Rectal smooth muscle tissue (tissue), 1 donor: ENCODE measurements at regions not wholly inside any gene's neighbourhood (a gene's known extent, or its start where the extent isn't known, plus 50 kb on each side); places are given as distances from the start of the nearest gene placed in this dataset.

ENCODE experiments used
- H3K27ac ChIP-seq: one replicate; pipeline ENCODE4 v1.7.0; 2013; ENCODE audit warnings: low read depth, low read length, inconsistent platforms
- H3K27me3 ChIP-seq: one replicate; pipeline ENCODE4 v1.7.0; 2013; ENCODE audit warnings: low read length; ENCODE audit not compliant: control insufficient read depth, insufficient read depth
- H3K36me3 ChIP-seq: one replicate; pipeline ENCODE4 v1.7.0; 2013; ENCODE audit warnings: low read length; ENCODE audit not compliant: control insufficient read depth, insufficient read depth
- H3K4me1 ChIP-seq: one replicate; pipeline ENCODE4 v1.7.0; 2013; ENCODE audit warnings: low read length; ENCODE audit not compliant: control insufficient read depth, insufficient read depth
- H3K4me3 ChIP-seq: one replicate; pipeline ENCODE4 v1.7.0; 2013; ENCODE audit warnings: low read length
- H3K9ac ChIP-seq: one replicate; pipeline ENCODE4 v1.7.0; 2013; ENCODE audit warnings: low read length

GRCh38 chr10:124229201-124229988, 136.0 kb upstream of the CHST15 start:
- no peak overlapping the region for H3K27ac ChIP-seq
- H3K4me1 ChIP-seq = peaks cover 5% of the 10 kb centered on the region
- no peak overlapping the region for H3K4me3 ChIP-seq
- H3K9ac ChIP-seq = no peak overlapping the region
- no peaks in the 10 kb centered on the region for H3K27me3 ChIP-seq
- H3K36me3 ChIP-seq = no peaks in the 10 kb centered on the region

GRCh38 chr10:124228471-124228870, 135.1 kb upstream of the CHST15 start:
- peaks cover 5% of the 10 kb centered on the region for H3K4me1 ChIP-seq
- no peak overlapping the region for H3K4me3 ChIP-seq
- no peak overlapping the region for H3K27ac ChIP-seq
- no peaks in the 10 kb centered on the region for H3K36me3 ChIP-seq
- no peaks in the 10 kb centered on the region for H3K27me3 ChIP-seq
- H3K9ac ChIP-seq = no peak overlapping the region

- Histone ChIP-seq H3K27ac (no peak overlapping the region), H3K36me3 (no peaks in the 10 kb centered on the region), H3K4me1 (peaks cover 5% of the 10 kb centered on the region), H3K9ac (no peak overlapping the region), H3K27me3 (no peaks in the 10 kb centered on the region), H3K4me3 (no peak overlapping the region)
These were observed 134.6 kb upstream of the CHST15 start for GRCh38 chr10:124227988-124228387.

GRCh38 chr10:124227055-124227975, 133.9 kb upstream of the CHST15 start:
- Histone ChIP-seq H3K27me3 (no peaks in the 10 kb centered on the region), H3K4me1 (peaks cover 5% of the 10 kb centered on the region), H3K4me3 (no peak overlapping the region), H3K27ac (no peak overlapping the region), H3K36me3 (no peaks in the 10 kb centered on the region), H3K9ac (no peak overlapping the region)

- no peaks in the 10 kb centered on the region for H3K27me3 ChIP-seq
- H3K4me3 ChIP-seq = no peak overlapping the region
- no peak overlapping the region for H3K9ac ChIP-seq
- H3K36me3 ChIP-seq = no peaks in the 10 kb centered on the region
- peaks cover 5% of the 10 kb centered on the region for H3K4me1 ChIP-seq
- no peak overlapping the region for H3K27ac ChIP-seq
These were observed 133.1 kb upstream of the CHST15 start for GRCh38 chr10:124226271-124227054.

- no peak overlapping the region for H3K9ac ChIP-seq
- H3K4me1 ChIP-seq = peaks cover 5% of the 10 kb centered on the region
- H3K4me3 ChIP-seq = no peak overlapping the region
- peak overlapping the region; percentile 63 for H3K27ac ChIP-seq
- H3K27me3 ChIP-seq = no peaks in the 10 kb centered on the region
- H3K36me3 ChIP-seq = no peaks in the 10 kb centered on the region
These were observed 132.3 kb upstream of the CHST15 start for GRCh38 chr10:124225467-124226270.

GRCh38 chr10:124225029-124225466, 131.7 kb upstream of the CHST15 start:
- H3K4me1 ChIP-seq = peaks cover 5% of the 10 kb centered on the region
- no peaks in the 10 kb centered on the region for H3K36me3 ChIP-seq
- H3K9ac ChIP-seq = no peak overlapping the region
- no peaks in the 10 kb centered on the region for H3K27me3 ChIP-seq
- no peak overlapping the region for H3K4me3 ChIP-seq
- H3K27ac ChIP-seq = peak overlapping the region; percentile 63

- peak overlapping the region; percentile 63 for H3K27ac ChIP-seq
- peaks cover 5% of the 10 kb centered on the region for H3K4me1 ChIP-seq
These were observed 131.1 kb upstream of the CHST15 start for GRCh38 chr10:124224331-124225028.

GRCh38 chr10:124223711-124224085, 130.3 kb upstream of the CHST15 start:
- no peaks in the 10 kb centered on the region for H3K27me3 ChIP-seq
- no peak overlapping the region for H3K9ac ChIP-seq
- no peak overlapping the region for H3K4me3 ChIP-seq
- no peak overlapping the region for H3K27ac ChIP-seq
- peaks cover 5% of the 10 kb centered on the region for H3K4me1 ChIP-seq
- no peaks in the 10 kb centered on the region for H3K36me3 ChIP-seq

More at GRCh38 chr10:124224331-124225028, 131.1 kb upstream of the CHST15 start:
- H3K9ac ChIP-seq = no peak overlapping the region
- H3K4me3 ChIP-seq = no peak overlapping the region
- H3K36me3 ChIP-seq = no peaks in the 10 kb centered on the region
- H3K27me3 ChIP-seq = no peaks in the 10 kb centered on the region

GRCh38 chr10:124222988-124223710, 129.8 kb upstream of the CHST15 start:
- H3K9ac ChIP-seq = no peak overlapping the region
- no peak overlapping the region for H3K4me3 ChIP-seq
- no peaks in the 10 kb centered on the region for H3K36me3 ChIP-seq
- peaks cover 5% of the 10 kb centered on the region for H3K4me1 ChIP-seq
- H3K27me3 ChIP-seq = no peaks in the 10 kb centered on the region
- no peak overlapping the region for H3K27ac ChIP-seq
